ENCODE measurements at regions not wholly inside any gene's neighbourhood (a gene's known extent, or its start where the extent isn't known, plus 50 kb on each side); places are given as distances from the start of the nearest gene placed in this dataset.

DNA sequence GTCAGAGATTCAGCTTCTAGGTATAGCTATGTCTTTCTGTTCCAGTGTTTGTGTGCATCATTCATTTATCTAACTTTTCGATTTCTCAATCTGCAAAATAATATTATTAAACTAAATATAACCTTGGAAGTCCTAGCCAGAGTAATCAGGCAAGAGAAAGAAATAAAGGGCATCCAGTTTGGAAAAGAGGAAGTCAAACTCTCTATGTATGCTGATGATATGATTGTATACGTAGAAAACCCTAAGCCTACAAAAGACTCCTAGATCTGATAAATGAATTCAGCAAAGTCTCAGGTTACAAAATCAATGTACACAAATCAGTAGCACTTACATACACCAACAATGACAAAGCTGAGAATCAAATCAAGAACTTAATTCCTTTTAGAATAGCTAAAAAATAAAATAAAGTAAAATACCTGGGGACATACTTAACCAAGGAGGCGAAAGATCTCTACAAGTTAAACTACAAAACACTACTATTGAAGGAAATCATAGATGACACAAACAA, 718.2 kb downstream of the NTRK3 start:
- dilution Hi-C loops (cut with HindIII; ENCODE audit: low sequenced_read_pairs, unreplicated experiment) (no loop called here), in situ Hi-C loops (cut with MboI; ENCODE audit: low sequenced_read_pairs) (no loop called here), intact Hi-C loops (cut with micrococcal nuclease) (no loop called here)
- 0 out of 2 replicates have a peak, but pooled peaks cover 2% of the 10 kb centered on the region for H3K9me3 ChIP-seq (ENCODE audit: control insufficient read depth, insufficient read depth, low read length)
- H2AK5ac ChIP-seq (ENCODE audit: low read depth, low read length), result no peak overlapping the region
- no peak overlapping the region for H3K14ac ChIP-seq (replicated peaks; ENCODE audit: low read depth, low read length)
- no peaks in the 10 kb centered on the region for H3K9me1 ChIP-seq (ENCODE audit: insufficient read depth, low read length)
- no peak overlapping the region for H3K9ac ChIP-seq (ENCODE audit: low read depth, low read length)
- no peak overlapping the region for H2AK9ac ChIP-seq (replicated peaks; ENCODE audit: low read depth, low read length, poor library complexity)
- H3K4me3 ChIP-seq (ENCODE audit: insufficient read depth, low read depth, low read length), result no peak overlapping the region
- H2BK120ac ChIP-seq (ENCODE audit: low read depth, low read length), result no peak overlapping the region
- H4K91ac ChIP-seq (ENCODE audit: insufficient read depth, low read depth, low read length), result no peak overlapping the region
- H3K27ac ChIP-seq (ENCODE audit: insufficient read depth, low read length), result no peak overlapping the region
- no peaks in the 10 kb centered on the region for H3K36me3 ChIP-seq (ENCODE audit: control insufficient read depth, insufficient read depth, low read length)
- H2AFZ ChIP-seq (replicated peaks; ENCODE audit: low read length, poor library complexity), result no peak overlapping the region
- no peak overlapping the region for H3K56ac ChIP-seq (ENCODE audit: extremely low read depth, insufficient read depth, low read length)
- no peak overlapping the region for H3K18ac ChIP-seq (ENCODE audit: low read depth, low read length)
- no peak overlapping the region for H2BK20ac ChIP-seq (ENCODE audit: low read depth, low read length)
- ATAC-seq (ENCODE audit: low read depth) (no peak), DNase-seq (no peak)
- no peak overlapping the region for H2BK15ac ChIP-seq (ENCODE audit: low read depth, low read length)
- no peaks in the 10 kb centered on the region for H3K27me3 ChIP-seq (ENCODE audit: control insufficient read depth, insufficient read depth, low read length)
- POLR2A ChIA-PET (ENCODE audit: unreplicated experiment), result no interaction called here
- BruUV-seq (replicated peaks), result no TSS peak
- no peaks in the 10 kb centered on the region for H4K20me1 ChIP-seq (ENCODE audit: insufficient read depth, low read length)
- H3K4me2 ChIP-seq (ENCODE audit: low read depth, low read length), result no peak overlapping the region
- WGBS, 2 experiments (ENCODE audit: extremely low coverage in 2 of 2, insufficient read length in 1 of 2), result no CpG with 5 or more reads among the region's 3 CpGs
- no peak overlapping the region for H3K4ac ChIP-seq (ENCODE audit: low read depth, low read length)
- H4K5ac ChIP-seq (ENCODE audit: low read depth, low read length), result no peak overlapping the region
- H3K4me1 ChIP-seq (ENCODE audit: control insufficient read depth, insufficient read depth, low read length), result no peaks in the 10 kb centered on the region
- TF ChIP-seq RAD21 (IDR thresholded peaks at IDR 0.05; ENCODE audit: low read length), result no peak
- no peaks in the 10 kb centered on the region for H3K79me1 ChIP-seq (ENCODE audit: low read depth in 1 of 2, low read length in 2 of 2)
- no peak overlapping the region for H4K8ac ChIP-seq (ENCODE audit: low read depth in 2 of 2, low read length in 2 of 2)
- H2BK5ac ChIP-seq (ENCODE audit: low read depth, low read length, poor library complexity, severe bottlenecking), result no peak overlapping the region
- CTCF ChIA-PET, result no interaction called here
- no peak overlapping the region for H3K23ac ChIP-seq (ENCODE audit: low read depth, low read length)
